ENCODE measurements at regions not wholly inside any gene's neighbourhood (a gene's known extent, or its start where the extent isn't known, plus 50 kb on each side); places are given as distances from the start of the nearest gene placed in this dataset.

GRCh38 chr6:165091121-165091785, 218.2 kb downstream of the C6orf118 start:
- DNase-seq (ENCODE audit: extremely low read depth in 1 of 4, low spot score in 3 of 4) (no peak), ATAC-seq (no peak), FAIRE-seq (no peak)
- 0% methylated on average over 8 of the region's 8 CpGs for WGBS (ENCODE audit: insufficient coverage, low coverage, missing lambda C conversion rate)
- no peaks in the 10 kb centered on the region for H3K4me1 ChIP-seq (replicated peaks in 1 of 2; ENCODE audit: control insufficient read depth in 2 of 2, insufficient read depth in 2 of 2, low read length in 2 of 2)
- H4K20me1 ChIP-seq (replicated peaks; ENCODE audit: control insufficient read depth, insufficient read depth, low read length) = no peaks in the 10 kb centered on the region
- H3K27me3 ChIP-seq (ENCODE audit: control insufficient read depth in 2 of 2, insufficient read depth in 2 of 2, low read length in 2 of 2) = no peaks in the 10 kb centered on the region
- no peaks in the 10 kb centered on the region for H3K9me1 ChIP-seq (ENCODE audit: control insufficient read depth, insufficient read depth, low read length)
- no peak overlapping the region for H3K27ac ChIP-seq (ENCODE audit: extremely low read depth, low read depth, low read length)
- H3K79me2 ChIP-seq (ENCODE audit: control insufficient read depth, insufficient read depth, low read length) = no peaks in the 10 kb centered on the region
- no peaks in the 10 kb centered on the region for H3K9me3 ChIP-seq (replicated peaks; ENCODE audit: control insufficient read depth, insufficient read depth, low read depth, low read length)
- ChIA-PET CTCF (ENCODE audit: low intra/inter-chr PET ratio) (no interaction called here), POLR2A (no interaction called here)
- no TSS peak for BruUV-seq (replicated peaks)
- in situ Hi-C loops (cut with MboI) (no loop called here), intact Hi-C loops (cut with micrococcal nuclease) (no loop called here)
- no peak overlapping the region for H3K9ac ChIP-seq (ENCODE audit: insufficient read depth in 1 of 2, low read depth in 2 of 2, low read length in 2 of 2)
- no peak overlapping the region for H2AFZ ChIP-seq (ENCODE audit: low read depth, low read length)
- H3K36me3 ChIP-seq (ENCODE audit: control insufficient read depth, insufficient read depth, low read length) = no peaks in the 10 kb centered on the region
- H3K4me3 ChIP-seq = no peak overlapping the region
- no peak overlapping the region for H3K4me2 ChIP-seq (ENCODE audit: insufficient read depth, low read length)
- TF ChIP-seq, protein P1, sequence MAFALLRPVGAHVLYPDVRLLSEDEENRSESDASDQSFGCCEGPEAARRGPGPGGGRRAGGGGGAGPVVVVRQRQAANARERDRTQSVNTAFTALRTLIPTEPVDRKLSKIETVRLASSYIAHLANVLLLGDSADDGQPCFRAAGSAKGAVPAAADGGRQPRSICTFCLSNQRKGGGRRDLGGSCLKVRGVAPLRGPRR (CRISPR knock-in tag; IDR thresholded peaks at IDR 0.05) = no peak
- no peak for TF ChIP-seq HDAC1 (IDR thresholded peaks at IDR 0.05)
- no peak for TF ChIP-seq KLF6 (CRISPR knock-in tag; IDR thresholded peaks at IDR 0.05; ENCODE audit: borderline replicate concordance)
- no peak for TF ChIP-seq GABPB1 (CRISPR knock-in tag; IDR thresholded peaks at IDR 0.05)
- TF ChIP-seq LCOR (CRISPR knock-in tag; IDR thresholded peaks at IDR 0.05) = no peak
- TF ChIP-seq, protein P2, sequence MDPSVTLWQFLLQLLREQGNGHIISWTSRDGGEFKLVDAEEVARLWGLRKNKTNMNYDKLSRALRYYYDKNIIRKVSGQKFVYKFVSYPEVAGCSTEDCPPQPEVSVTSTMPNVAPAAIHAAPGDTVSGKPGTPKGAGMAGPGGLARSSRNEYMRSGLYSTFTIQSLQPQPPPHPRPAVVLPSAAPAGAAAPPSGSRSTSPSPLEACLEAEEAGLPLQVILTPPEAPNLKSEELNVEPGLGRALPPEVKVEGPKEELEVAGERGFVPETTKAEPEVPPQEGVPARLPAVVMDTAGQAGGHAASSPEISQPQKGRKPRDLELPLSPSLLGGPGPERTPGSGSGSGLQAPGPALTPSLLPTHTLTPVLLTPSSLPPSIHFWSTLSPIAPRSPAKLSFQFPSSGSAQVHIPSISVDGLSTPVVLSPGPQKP (CRISPR knock-in tag; IDR thresholded peaks at IDR 0.05) = no peak
- TF ChIP-seq, protein P3, sequence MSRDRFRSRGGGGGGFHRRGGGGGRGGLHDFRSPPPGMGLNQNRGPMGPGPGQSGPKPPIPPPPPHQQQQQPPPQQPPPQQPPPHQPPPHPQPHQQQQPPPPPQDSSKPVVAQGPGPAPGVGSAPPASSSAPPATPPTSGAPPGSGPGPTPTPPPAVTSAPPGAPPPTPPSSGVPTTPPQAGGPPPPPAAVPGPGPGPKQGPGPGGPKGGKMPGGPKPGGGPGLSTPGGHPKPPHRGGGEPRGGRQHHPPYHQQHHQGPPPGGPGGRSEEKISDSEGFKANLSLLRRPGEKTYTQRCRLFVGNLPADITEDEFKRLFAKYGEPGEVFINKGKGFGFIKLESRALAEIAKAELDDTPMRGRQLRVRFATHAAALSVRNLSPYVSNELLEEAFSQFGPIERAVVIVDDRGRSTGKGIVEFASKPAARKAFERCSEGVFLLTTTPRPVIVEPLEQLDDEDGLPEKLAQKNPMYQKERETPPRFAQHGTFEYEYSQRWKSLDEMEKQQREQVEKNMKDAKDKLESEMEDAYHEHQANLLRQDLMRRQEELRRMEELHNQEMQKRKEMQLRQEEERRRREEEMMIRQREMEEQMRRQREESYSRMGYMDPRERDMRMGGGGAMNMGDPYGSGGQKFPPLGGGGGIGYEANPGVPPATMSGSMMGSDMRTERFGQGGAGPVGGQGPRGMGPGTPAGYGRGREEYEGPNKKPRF (IDR thresholded peaks at IDR 0.05; ENCODE audit: low read depth, low read length) = no peak
- no peak for TF ChIP-seq NR2F6 (CRISPR knock-in tag; IDR thresholded peaks at IDR 0.05)
- TF ChIP-seq ZNF197 (CRISPR knock-in tag; IDR thresholded peaks at IDR 0.05; ENCODE audit: low read depth) = no peak
- no peak for TF ChIP-seq EWSR1 (IDR thresholded peaks at IDR 0.05; ENCODE audit: borderline replicate concordance, low read depth, partially characterized antibody)
- TF ChIP-seq, protein P4, sequence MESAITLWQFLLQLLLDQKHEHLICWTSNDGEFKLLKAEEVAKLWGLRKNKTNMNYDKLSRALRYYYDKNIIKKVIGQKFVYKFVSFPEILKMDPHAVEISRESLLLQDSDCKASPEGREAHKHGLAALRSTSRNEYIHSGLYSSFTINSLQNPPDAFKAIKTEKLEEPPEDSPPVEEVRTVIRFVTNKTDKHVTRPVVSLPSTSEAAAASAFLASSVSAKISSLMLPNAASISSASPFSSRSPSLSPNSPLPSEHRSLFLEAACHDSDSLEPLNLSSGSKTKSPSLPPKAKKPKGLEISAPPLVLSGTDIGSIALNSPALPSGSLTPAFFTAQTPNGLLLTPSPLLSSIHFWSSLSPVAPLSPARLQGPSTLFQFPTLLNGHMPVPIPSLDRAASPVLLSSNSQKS (CRISPR knock-in tag; IDR thresholded peaks at IDR 0.05) = no peak
- TF ChIP-seq, protein P5, sequence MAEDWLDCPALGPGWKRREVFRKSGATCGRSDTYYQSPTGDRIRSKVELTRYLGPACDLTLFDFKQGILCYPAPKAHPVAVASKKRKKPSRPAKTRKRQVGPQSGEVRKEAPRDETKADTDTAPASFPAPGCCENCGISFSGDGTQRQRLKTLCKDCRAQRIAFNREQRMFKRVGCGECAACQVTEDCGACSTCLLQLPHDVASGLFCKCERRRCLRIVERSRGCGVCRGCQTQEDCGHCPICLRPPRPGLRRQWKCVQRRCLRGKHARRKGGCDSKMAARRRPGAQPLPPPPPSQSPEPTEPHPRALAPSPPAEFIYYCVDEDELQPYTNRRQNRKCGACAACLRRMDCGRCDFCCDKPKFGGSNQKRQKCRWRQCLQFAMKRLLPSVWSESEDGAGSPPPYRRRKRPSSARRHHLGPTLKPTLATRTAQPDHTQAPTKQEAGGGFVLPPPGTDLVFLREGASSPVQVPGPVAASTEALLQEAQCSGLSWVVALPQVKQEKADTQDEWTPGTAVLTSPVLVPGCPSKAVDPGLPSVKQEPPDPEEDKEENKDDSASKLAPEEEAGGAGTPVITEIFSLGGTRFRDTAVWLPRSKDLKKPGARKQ (CRISPR knock-in tag; IDR thresholded peaks at IDR 0.05) = no peak
- no peak for TF ChIP-seq HDAC8 (tag; IDR thresholded peaks at IDR 0.05)
- TF ChIP-seq ZNF316 (IDR thresholded peaks at IDR 0.05) = no peak
- no peak for TF ChIP-seq C11orf30 (IDR thresholded peaks at IDR 0.05; ENCODE audit: low read depth)
- no peak for TF ChIP-seq TCF3 (CRISPR knock-in tag; IDR thresholded peaks at IDR 0.05)
- TF ChIP-seq ZBED1 (IDR thresholded peaks at IDR 0.05) = no peak
- TF ChIP-seq PPARD (CRISPR knock-in tag; IDR thresholded peaks at IDR 0.05) = no peak

Data from K562 (cell line).